Smooth muscle cell (in vitro differentiated cells): ENCODE measurements at regions not wholly inside any gene's neighbourhood (a gene's known extent, or its start where the extent isn't known, plus 50 kb on each side); places are given as distances from the start of the nearest gene placed in this dataset.

Experiments
- DNase-seq: peaks from one replicate; lab custom pipeline; 2025; ENCODE audit not compliant: unreplicated experiment; lab: John Stamatoyannopoulos, UW
- H2AFZ ChIP-seq: fragments of 200-600 bp; sonication (generic); 2 replicates; pipeline ENCODE4 v1.6.0; 2016; ENCODE audit warnings: antibody characterized with exemption, low read depth, mild to moderate bottlenecking
- H3F3A ChIP-seq: fragments of 200-600 bp; sonication (generic); 2 replicates; pipeline ENCODE4 v1.6.0; 2017; ENCODE audit warnings: antibody characterized with exemption, low read depth
- H3K27ac ChIP-seq: fragments of 200-600 bp; sonication (generic); 2 replicates; pipeline ENCODE4 v1.5.1; 2016; ENCODE audit warnings: low read depth, mild to moderate bottlenecking
- H3K27me3 ChIP-seq: fragments of 200-600 bp; sonication (generic); 2 replicates; pipeline ENCODE4 v1.6.1; 2016; ENCODE audit warnings: low read depth, mild to moderate bottlenecking
- H3K36me3 ChIP-seq: fragments of 200-600 bp; sonication (generic); 2 replicates; pipeline ENCODE4 v1.5.1; 2016; ENCODE audit warnings: low read depth
- H3K4me1 ChIP-seq: fragments of 200-600 bp; sonication (generic); 2 replicates; pipeline ENCODE4 v1.5.1; 2016; ENCODE audit warnings: low read depth
- H3K4me2 ChIP-seq: fragments of 200-600 bp; sonication (generic); 2 replicates; pipeline ENCODE4 v1.6.0; 2016; ENCODE audit warnings: mild to moderate bottlenecking
- H3K4me3 ChIP-seq: fragments of 200-600 bp; sonication (generic); 2 replicates; pipeline ENCODE4 v1.5.1; 2016; ENCODE audit warnings: mild to moderate bottlenecking
- H3K79me2 ChIP-seq: fragments of 200-600 bp; sonication (generic); 2 replicates; pipeline ENCODE4 v1.6.0; 2016; ENCODE audit warnings: low read depth, mild to moderate bottlenecking
- H3K9ac ChIP-seq: fragments of 200-600 bp; sonication (generic); 2 replicates; pipeline ENCODE4 v1.6.0; 2016; ENCODE audit warnings: low read depth
- H3K9me3 ChIP-seq: fragments of 200-600 bp; sonication (generic); replicated peaks from 2 replicates; pipeline ENCODE4 v1.5.1; 2016; ENCODE audit warnings: low read depth
- H4K20me1 ChIP-seq: fragments of 200-600 bp; sonication (generic); 2 replicates; pipeline ENCODE4 v1.6.0; 2016; ENCODE audit warnings: low read depth
- CTCF ChIP-seq: fragments of 200-600 bp; sonication (generic); IDR thresholded peaks from 2 replicates; pipeline ENCODE4 v1.5.1; 2017; ENCODE audit warnings: borderline replicate concordance, mild to moderate bottlenecking, antibody characterized with exemption; ENCODE audit not compliant: insufficient read depth, poor library complexity, severe bottlenecking
- WGBS: methylation state at CpG from one replicate; pipeline ENCODE4 v1.1.7; 2016; ENCODE audit warnings: low lambda C conversion rate; 5-methylcytosine and 5-hydroxymethylcytosine counted together

GRCh38 chr3:35338186-35338585 is 301.1 kb upstream of the ARPP21 start:
- WGBS: 60% methylated on average over 2 of the region's 2 CpGs
- no peak for DNase-seq
- no peak overlapping the region for H3K27ac ChIP-seq
- no peaks in the 10 kb centered on the region for H3K36me3 ChIP-seq
- H3K9ac ChIP-seq: no peak overlapping the region
- H3K4me3 ChIP-seq: no peak overlapping the region
- H3K4me1 ChIP-seq: no peaks in the 10 kb centered on the region
- H3K4me2 ChIP-seq: no peak overlapping the region
- no peaks in the 10 kb centered on the region for H3K27me3 ChIP-seq
- no peaks in the 10 kb centered on the region for H3F3A ChIP-seq
- no peaks in the 10 kb centered on the region for H3K9me3 ChIP-seq
- H3K79me2 ChIP-seq: no peaks in the 10 kb centered on the region
- no peak overlapping the region for H2AFZ ChIP-seq
- TF ChIP-seq CTCF: no peak
- H4K20me1 ChIP-seq: no peaks in the 10 kb centered on the region

- H3K9ac ChIP-seq: no peak overlapping the region
- 90% methylated on average over 1 of the region's 1 CpG for WGBS
- no peak for DNase-seq
Observed at GRCh38 chr3:35380196-35380595, 259.1 kb upstream of the ARPP21 start.

GRCh38 chr3:35383216-35383615 is 256.1 kb upstream of the ARPP21 start:
- Histone ChIP-seq H3K4me3 (no peak overlapping the region), H3F3A (no peaks in the 10 kb centered on the region), H2AFZ (no peak overlapping the region), H3K4me2 (no peak overlapping the region), H3K27me3 (no peaks in the 10 kb centered on the region), H3K9ac (no peak overlapping the region), H3K36me3 (no peaks in the 10 kb centered on the region), H3K9me3 (no peaks in the 10 kb centered on the region), H3K79me2 (no peaks in the 10 kb centered on the region), H4K20me1 (no peaks in the 10 kb centered on the region), H3K4me1 (no peaks in the 10 kb centered on the region), H3K27ac (no peak overlapping the region)
- 89% methylated on average over 2 of the region's 2 CpGs for WGBS
- TF ChIP-seq CTCF: no peak
- no peak for DNase-seq

More at GRCh38 chr3:35380196-35380595, 259.1 kb upstream of the ARPP21 start:
- Histone ChIP-seq H3K36me3 (no peaks in the 10 kb centered on the region), H3K4me2 (no peak overlapping the region), H3K4me3 (no peak overlapping the region), H2AFZ (no peak overlapping the region), H3K4me1 (no peaks in the 10 kb centered on the region), H3K27ac (no peak overlapping the region), H3K9me3 (no peaks in the 10 kb centered on the region), H3K27me3 (no peaks in the 10 kb centered on the region), H4K20me1 (no peaks in the 10 kb centered on the region), H3F3A (no peaks in the 10 kb centered on the region), H3K79me2 (no peaks in the 10 kb centered on the region)
- no peak for TF ChIP-seq CTCF

- Histone ChIP-seq H3K9me3 (no peaks in the 10 kb centered on the region), H3K27ac (no peak overlapping the region), H3K9ac (no peak overlapping the region), H4K20me1 (no peaks in the 10 kb centered on the region), H3K4me1 (no peaks in the 10 kb centered on the region), H3K36me3 (no peaks in the 10 kb centered on the region), H3K79me2 (no peaks in the 10 kb centered on the region), H3F3A (no peaks in the 10 kb centered on the region), H3K4me3 (no peak overlapping the region), H2AFZ (no peak overlapping the region), H3K27me3 (no peaks in the 10 kb centered on the region), H3K4me2 (no peak overlapping the region)
- TF ChIP-seq CTCF: no peak
- WGBS: 76% methylated on average over 8 of the region's 8 CpGs
- DNase-seq: no peak
Observed at GRCh38 chr3:35383719-35384555, 255.4 kb upstream of the ARPP21 start.
